Lung (tissue), 11 donors: ENCODE measurements at regions not wholly inside any gene's neighbourhood (a gene's known extent, or its start where the extent isn't known, plus 50 kb on each side); places are given as distances from the start of the nearest gene placed in this dataset.

Experiments used
- ATAC-seq: fragments of 200-7000 bp; cut with Tn5 transposase; one replicate; pipeline ENCODE4 v1.9.1; 2020; ENCODE audit warnings: moderate number of reproducible peaks; ENCODE audit not compliant: insufficient read depth, low FRiP score
- DNase-seq, 3 donors: peaks; one replicate each; pipeline ENCODE4 v3.0.0-alpha.2; 2013 to 2017
- H3K27ac ChIP-seq, 2 donors: one replicate each; pipeline ENCODE4 v1.5.1; 2013; ENCODE audit warnings: mild to moderate bottlenecking in 2 of 2, moderate library complexity in 2 of 2, control low read depth in 1 of 2, inconsistent platforms in 1 of 2, low read depth in 1 of 2, low read length in 1 of 2
- H3K27me3 ChIP-seq, 3 donors: one replicate each; pipeline ENCODE4 v1.5.1; 2013; ENCODE audit warnings: low read length in 2 of 3; ENCODE audit not compliant: control insufficient read depth in 3 of 3, insufficient read depth in 3 of 3
- H3K36me3 ChIP-seq, 4 donors: one replicate each; pipeline ENCODE4 v1.5.1; 2013; ENCODE audit warnings: low read length in 4 of 4, mild to moderate bottlenecking in 1 of 4, moderate library complexity in 1 of 4; ENCODE audit not compliant: control insufficient read depth in 4 of 4, insufficient read depth in 4 of 4
- H3K4me1 ChIP-seq, 5 donors: one replicate each; pipeline ENCODE4 v1.5.1; 2013; ENCODE audit warnings: low read length in 5 of 5, mild to moderate bottlenecking in 2 of 5, moderate library complexity in 1 of 5; ENCODE audit not compliant: control insufficient read depth in 5 of 5, insufficient read depth in 5 of 5
- H3K4me3 ChIP-seq: one replicate; pipeline ENCODE4 v1.5.1; 2013; ENCODE audit warnings: mild to moderate bottlenecking, control low read depth, moderate library complexity
- H3K9ac ChIP-seq, 2 donors: one replicate each; pipeline ENCODE4 v1.5.1; 2013; ENCODE audit warnings: low read length in 2 of 2, control low read depth in 1 of 2; ENCODE audit not compliant: insufficient read depth in 1 of 2
- H3K9me3 ChIP-seq, 4 donors: one replicate each; pipeline ENCODE4 v1.5.1; 2013; ENCODE audit warnings: low read length in 3 of 4, mild to moderate bottlenecking in 1 of 4, moderate library complexity in 1 of 4; ENCODE audit not compliant: control insufficient read depth in 4 of 4, insufficient read depth in 3 of 4
- WGBS, 2 donors: extraction: QIAGEN DNeasy Blood & Tissue Kit; methylation state at CpG; one replicate each; pipeline ENCODE4 v1.1.7; 2013; 5-methylcytosine and 5-hydroxymethylcytosine counted together
- TF ChIP-seq, protein P1 (sequence below): IDR thresholded peaks from 2 replicates; pipeline ENCODE4 v1.5.1; 2012; ENCODE audit warnings: mild to moderate bottlenecking; ENCODE audit errors: control extremely low read depth, extremely low read depth
- donor health status: control.
- donor health status: control.
- donor health status: Bipolar disorder and iron deficiency.
- donor health status: healthy.
- donor health status: DM: yes; HTN: yes; CAD: no.

DNA sequence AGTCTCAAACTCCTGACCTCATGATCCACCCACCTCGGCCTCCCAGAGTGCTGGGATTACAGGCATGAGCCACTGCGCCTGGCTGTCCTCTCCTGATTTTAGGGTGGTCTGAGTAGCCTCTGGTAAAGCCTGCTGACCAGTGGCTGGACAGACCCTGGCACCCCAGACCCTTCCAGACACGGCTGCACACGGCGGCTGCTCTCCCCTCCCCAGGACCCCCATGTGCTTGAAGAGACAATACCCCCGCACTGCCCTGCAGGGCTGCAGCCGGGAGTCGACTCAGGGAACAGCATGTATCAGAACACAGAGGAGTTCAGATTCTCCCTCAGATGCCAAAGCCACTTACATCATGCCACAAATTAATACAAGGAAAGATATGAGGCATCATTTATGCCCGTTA lies 58.3 kb upstream of the CFAP46 start:
- no peak for ATAC-seq
- H3K4me3 ChIP-seq = no peak overlapping the region
- H3K36me3 ChIP-seq = no peaks in the 10 kb centered on the region
- H3K9ac ChIP-seq = no peak overlapping the region
- no peak for DNase-seq
- H3K27me3 ChIP-seq = peaks cover 0 to 6% (median 4%) of the 10 kb centered on the region in 3 donors
- peaks cover 0 to 5% (median 0%) of the 10 kb centered on the region in 5 donors for H3K4me1 ChIP-seq
- peaks cover 0 to 3% (median 0%) of the 10 kb centered on the region in 4 donors for H3K9me3 ChIP-seq
- no peak overlapping the region for H3K27ac ChIP-seq
- TF ChIP-seq, protein P1, sequence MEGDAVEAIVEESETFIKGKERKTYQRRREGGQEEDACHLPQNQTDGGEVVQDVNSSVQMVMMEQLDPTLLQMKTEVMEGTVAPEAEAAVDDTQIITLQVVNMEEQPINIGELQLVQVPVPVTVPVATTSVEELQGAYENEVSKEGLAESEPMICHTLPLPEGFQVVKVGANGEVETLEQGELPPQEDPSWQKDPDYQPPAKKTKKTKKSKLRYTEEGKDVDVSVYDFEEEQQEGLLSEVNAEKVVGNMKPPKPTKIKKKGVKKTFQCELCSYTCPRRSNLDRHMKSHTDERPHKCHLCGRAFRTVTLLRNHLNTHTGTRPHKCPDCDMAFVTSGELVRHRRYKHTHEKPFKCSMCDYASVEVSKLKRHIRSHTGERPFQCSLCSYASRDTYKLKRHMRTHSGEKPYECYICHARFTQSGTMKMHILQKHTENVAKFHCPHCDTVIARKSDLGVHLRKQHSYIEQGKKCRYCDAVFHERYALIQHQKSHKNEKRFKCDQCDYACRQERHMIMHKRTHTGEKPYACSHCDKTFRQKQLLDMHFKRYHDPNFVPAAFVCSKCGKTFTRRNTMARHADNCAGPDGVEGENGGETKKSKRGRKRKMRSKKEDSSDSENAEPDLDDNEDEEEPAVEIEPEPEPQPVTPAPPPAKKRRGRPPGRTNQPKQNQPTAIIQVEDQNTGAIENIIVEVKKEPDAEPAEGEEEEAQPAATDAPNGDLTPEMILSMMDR = no peak
- WGBS, 2 donors = 82 to 86% methylated on average over 9 of the region's 9 CpGs

DNA sequence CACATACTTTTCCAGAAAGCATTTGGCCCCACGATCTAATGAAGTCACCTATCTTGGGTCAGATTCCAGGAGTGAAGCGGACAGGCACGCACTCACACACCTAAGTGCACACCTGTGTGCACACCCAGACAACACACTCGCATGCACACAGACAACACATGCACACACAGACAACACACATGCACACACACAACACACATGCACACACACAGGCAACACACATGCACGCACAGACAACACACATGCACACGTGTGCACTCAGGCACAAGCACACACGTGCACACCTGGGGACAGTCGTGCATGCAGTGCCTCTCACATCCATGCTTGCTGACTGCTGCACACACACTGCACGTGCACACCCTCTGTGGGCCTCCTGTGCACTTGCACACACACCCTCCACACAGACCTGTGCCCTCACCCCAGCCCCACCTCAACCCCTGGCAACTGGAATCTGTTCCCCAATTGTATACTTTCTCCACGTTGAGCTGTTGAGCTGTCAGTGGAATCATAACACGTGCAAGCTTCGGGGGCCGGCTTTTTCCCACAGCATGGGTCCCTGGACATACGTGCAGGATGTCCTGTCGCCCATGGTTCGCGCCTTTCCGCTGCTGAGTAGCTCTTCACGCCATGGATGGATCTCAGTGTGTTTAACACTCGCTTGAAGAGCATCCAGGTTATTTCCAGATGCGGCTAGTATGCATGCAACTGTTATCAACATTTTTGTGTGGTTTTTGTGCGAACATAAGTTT lies 55.3 kb upstream of the CFAP46 start:
- Histone ChIP-seq H3K9me3 (peaks cover 0 to 3% (median 0%) of the 10 kb centered on the region in 4 donors), H3K36me3 (no peaks in the 10 kb centered on the region), H3K27ac (no peak overlapping the region), H3K27me3 (peaks cover 0 to 11% (median 4%) of the 10 kb centered on the region in 3 donors), H3K4me3 (no peak overlapping the region), H3K4me1 (peaks cover 0 to 2% (median 0%) of the 10 kb centered on the region in 5 donors), H3K9ac (no peak overlapping the region)
- ATAC-seq = no peak
- TF ChIP-seq, protein P1 = no peak
- 83 to 84% methylated on average over 22 of the region's 22 CpGs for WGBS, 2 donors
- DNase-seq = no peak

DNA sequence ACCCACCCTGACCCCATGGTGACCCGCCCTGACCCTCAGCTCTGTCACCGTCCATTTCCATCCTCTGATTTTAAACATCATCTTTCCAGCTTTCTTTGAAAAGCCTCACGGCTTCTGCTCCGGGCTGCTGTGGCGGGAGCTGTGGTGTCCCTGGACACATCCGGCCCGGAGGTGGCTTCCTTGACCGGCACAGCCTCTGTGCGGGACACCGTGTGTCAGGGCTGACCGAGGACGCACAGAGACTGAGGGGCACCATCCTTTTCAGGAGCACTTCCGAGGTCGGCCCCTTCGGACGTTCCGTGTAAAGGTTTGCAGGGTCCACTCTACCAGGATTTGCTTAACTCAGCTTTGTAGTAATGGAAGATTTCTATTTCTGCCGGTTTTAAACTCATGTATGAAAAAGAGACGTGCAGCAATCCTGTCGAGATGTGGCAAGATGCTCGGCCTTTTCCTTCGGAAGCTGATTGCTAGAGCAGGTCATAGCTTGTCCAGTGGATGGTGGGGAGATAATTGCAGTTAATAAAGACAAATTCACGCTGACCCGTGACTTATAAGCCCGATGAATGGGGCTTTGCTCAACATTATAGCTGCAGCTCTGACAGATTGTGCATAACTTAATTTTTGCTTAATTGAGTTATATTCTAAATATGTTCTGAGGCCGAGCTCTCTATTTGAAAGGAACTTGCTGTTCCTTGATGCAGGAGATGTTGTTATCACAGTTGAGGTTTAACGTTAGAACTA lies 54.4 kb upstream of the CFAP46 start:
- WGBS, 2 donors = 81 to 89% methylated on average over 27 of the region's 27 CpGs
- Histone ChIP-seq H3K4me3 (no peak overlapping the region), H3K27me3 (peaks cover 0 to 11% (median 4%) of the 10 kb centered on the region in 3 donors), H3K27ac (no peak overlapping the region), H3K4me1 (peaks cover 0 to 2% (median 0%) of the 10 kb centered on the region in 5 donors), H3K9ac (no peak overlapping the region), H3K9me3 (peaks cover 0 to 3% (median 0%) of the 10 kb centered on the region in 4 donors), H3K36me3 (no peaks in the 10 kb centered on the region)
- no peak for ATAC-seq
- TF ChIP-seq, protein P1 = no peak
- no peak for DNase-seq
